ENCODE measurements at regions not wholly inside any gene's neighbourhood (a gene's known extent, or its start where the extent isn't known, plus 50 kb on each side); places are given as distances from the start of the nearest gene placed in this dataset.

GRCh38 chr6:56378507-56378906 is 131.1 kb upstream of the COL21A1 start:
- DNase-seq (ENCODE audit: low read depth) = no peak

- DNase-seq (ENCODE audit: low read depth) = no peak
Measured at GRCh38 chr6:56377295-56377694, 129.9 kb upstream of the COL21A1 start.

- DNase-seq (ENCODE audit: low read depth) = no peak
Measured at GRCh38 chr6:56375806-56376205, 128.4 kb upstream of the COL21A1 start.

GRCh38 chr6:56374841-56375369 is 127.5 kb upstream of the COL21A1 start:
- DNase-seq (ENCODE audit: low read depth) = no peak

GRCh38 chr6:56372406-56372995 is 125.1 kb upstream of the COL21A1 start:
- no peak for DNase-seq (ENCODE audit: low read depth)

- DNase-seq (ENCODE audit: low read depth) = no peak
Measured at GRCh38 chr6:56370561-56371211, 123.3 kb upstream of the COL21A1 start.

GRCh38 chr6:56370127-56370540 is 122.8 kb upstream of the COL21A1 start:
- DNase-seq (ENCODE audit: low read depth) = no peak

- DNase-seq (ENCODE audit: low read depth) = no peak
Measured at GRCh38 chr6:56368491-56368890, 121.1 kb upstream of the COL21A1 start.

DNA sequence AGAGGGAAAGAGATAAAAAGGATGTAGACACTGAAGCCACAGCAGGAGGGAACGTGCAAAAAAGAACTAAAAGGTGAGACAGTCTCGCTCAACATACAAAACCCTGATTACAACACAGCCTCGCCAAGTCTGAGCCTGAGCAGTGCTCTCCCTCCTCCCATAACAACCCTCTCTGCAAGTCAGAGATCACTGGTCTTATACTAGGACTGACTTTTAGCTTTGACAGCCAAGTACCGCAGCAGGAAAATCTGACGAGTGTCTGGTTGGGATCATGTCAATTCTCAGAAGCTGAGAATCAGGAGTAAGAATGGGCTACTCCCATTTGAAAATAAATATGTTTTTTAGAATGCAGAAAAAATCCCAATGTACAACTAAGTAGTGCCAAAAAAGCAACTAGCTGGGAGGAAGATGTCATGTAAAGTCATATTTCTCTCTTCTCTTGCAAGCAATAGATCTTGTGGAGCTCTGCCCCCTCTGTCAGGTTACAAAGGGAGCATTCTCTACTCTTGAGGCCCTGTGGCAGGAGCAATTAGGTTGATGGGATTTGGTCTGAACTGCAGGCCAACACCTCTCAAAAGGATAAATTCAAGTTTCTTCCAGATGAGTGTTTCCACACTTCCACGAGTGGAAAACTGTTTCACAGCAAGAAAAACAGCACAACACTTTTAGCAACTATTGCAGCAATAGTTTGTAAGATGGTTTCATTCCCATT is 118.9 kb upstream of the COL21A1 start:
- DNase-seq (ENCODE audit: low read depth) = no peak

GRCh38 chr6:56364827-56365339 is 117.5 kb upstream of the COL21A1 start:
- no peak for DNase-seq (ENCODE audit: low read depth)

- no peak for DNase-seq (ENCODE audit: low read depth)
Measured at GRCh38 chr6:56364431-56364826, 117.0 kb upstream of the COL21A1 start.

DNA sequence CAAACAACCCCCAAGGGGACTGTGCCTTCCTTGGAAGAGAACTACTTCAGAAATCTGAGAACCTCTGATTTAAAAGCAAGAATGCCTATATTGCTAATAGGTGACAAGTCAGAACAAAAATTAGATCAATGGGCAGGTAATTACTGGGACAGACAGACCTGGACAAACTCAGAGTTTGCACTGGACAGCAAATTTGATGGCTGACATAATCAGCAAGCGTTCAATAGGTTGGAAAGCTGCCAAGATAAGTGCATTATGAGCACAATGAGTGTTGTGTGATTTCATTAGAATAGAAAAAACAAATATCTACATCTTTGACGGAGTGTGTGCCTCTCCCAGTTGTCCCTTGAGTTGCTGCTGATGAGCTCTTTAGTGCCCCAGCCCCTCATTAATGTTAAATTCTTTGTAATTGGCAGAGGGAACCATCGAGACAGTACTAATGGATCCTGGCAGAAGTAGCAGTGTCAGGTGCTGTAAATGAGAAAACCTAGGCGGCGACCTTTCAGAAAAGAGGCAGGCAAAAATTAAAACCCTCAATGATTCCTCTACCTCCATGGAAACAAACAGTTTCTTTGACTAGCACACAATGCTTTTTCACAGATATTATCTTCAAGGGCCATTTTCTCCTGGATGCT is 116.5 kb upstream of the COL21A1 start:
- DNase-seq (ENCODE audit: low read depth) = no peak

DNA sequence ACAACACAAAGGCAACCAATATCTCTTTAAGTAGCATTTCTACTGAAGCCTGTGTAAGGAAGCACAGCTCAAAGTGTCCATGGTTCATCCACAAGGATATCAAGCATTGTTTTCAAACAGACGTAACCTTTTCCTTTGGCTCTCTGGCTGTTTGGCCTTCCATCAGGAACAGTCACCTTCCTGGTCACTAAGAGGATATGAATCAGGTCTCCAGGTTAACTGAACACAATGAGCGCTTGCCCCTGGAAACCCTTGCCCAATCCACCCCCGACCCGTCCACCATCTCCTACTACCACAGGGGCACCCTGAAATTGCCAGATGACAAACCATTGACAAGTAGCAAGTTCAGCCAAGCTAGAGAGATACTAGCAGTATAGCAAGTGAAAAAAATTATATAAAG is 114.4 kb upstream of the COL21A1 start:
- DNase-seq (ENCODE audit: low read depth) = no peak

DNA sequence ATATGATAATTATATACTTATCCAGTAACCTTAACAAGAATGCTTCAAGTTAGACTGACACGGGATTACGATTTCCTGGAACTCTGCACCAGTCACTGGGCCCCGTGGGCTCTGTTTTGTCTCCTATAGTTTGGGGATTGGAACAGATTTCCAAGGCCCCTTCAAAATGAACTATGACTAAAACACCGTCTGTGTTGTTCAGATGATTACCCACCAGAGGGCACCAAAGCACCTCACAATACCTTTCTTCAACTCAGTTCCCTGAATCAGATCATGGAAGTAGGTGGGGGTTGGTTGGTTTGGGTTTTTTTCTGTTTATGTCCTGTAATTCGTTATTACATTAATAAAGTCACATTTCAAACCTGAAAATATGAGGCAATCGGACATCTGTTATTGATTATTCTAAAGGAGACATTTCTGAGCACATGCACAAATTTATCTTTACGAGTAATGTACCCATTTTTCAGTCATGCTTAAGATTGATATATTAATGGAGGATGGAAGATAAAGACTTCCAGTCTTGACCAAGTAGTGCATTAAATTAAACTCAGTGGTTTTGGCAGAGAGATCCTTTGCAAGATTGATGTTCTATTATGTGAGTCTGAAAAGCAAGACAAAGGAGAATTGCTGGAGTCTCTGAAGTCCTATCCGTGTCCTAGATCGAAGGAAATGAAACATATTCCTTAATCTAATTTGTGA is 112.0 kb upstream of the COL21A1 start:
- DNase-seq (ENCODE audit: low read depth) = peak; percentile 9

DNA sequence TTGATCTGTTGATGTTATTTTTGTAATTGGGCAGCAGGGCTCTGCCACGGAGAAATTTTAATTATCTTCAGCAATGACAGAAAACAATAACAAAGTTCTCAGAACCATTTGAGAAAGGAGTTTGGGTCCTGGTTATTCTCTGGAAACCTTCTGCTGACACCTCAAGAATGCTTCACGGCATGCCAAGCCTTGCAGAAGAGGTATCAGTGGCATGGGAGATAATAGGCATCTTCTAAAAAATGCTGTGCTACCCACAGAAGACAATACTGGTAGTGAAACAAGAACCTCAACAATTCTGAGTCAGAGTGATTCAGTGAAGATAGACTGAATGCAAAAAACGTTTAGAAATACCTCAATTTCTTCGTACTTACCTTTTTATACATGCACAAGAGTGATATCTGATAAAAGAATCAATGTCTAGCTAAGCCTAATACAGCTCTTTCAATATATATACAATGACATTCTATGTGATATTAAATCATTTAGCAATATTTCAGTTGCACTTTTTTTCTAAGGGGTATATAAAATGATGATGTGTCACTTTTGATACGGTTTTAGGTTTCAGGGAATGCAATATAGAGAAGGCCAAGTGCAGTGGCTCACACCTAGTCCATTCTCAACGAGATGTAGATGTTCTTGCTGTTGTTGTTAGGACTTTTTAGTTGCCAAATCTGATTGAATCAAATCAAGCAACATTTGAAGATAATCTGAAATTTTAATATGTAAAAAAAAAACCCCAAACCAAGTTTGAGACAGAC is 110.4 kb upstream of the COL21A1 start:
- DNase-seq (ENCODE audit: low read depth) = no peak

DNA sequence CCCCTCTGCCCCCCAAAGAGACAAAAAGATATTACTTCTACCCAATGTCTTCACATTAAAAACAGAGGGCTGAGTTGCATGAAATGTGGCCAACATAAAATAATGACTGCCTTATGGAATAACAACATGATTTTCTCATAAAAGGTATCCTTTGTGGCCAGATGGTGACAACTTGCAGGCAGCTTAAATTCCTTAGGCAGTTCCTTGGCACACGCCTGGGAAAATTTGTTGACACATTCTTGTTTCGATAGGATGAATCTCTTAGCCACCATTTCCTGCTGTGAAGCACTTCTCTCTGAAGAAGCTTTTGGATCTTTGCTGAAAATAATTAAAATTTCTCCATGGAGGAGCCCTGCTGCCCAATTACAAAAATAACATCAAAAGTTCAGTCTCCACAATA is 109.0 kb upstream of the COL21A1 start:
- DNase-seq (ENCODE audit: low read depth) = no peak

DNA sequence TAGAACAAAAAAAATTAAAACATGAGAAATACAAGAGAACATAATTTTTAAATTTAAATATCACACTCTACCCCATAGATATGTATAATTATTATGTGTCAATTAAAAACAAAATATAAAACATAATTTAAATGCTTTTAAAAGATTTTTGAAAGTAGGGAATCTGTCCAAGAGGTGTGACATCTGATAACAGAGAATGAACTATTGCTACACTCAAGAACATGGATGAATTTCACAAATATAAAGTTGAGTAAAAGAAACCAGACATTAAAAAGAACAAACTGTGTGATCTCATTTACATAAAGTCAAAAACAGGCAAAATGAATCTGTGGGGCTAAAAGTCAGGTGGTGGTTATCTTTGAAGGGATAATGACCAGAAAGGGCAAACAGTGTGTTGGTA is 106.5 kb upstream of the COL21A1 start:
- DNase-seq (ENCODE audit: low read depth) = no peak

DNA sequence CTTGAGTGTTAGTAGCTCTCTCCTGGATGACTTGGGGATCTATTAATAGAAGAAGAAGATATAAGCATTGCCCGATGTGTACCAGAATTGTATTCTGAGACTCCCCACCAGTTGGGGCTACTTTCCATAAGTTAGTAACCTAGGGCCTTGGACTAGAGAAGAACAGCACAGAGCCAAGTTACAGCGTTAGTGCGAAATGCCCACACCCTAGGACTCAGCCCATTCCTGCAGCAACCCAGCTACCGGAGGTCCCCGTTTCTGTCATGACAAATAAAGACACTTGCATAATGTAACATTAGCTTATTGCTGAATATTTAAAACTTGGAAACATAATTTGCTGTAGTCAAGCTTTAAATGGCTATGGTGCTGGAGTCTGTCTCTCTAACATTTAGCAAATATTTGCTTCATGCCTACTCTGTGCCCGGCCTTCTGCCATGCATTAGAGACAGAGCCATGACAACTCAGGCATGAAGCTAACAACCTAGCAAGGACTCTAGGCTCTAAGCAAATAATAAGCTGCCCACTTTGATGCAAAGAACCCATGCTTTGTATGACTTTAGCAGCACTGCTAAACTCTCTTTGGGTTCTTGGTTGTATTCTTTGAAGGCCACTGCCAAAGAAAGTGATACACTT is 103.4 kb upstream of the COL21A1 start:
- no peak for DNase-seq (ENCODE audit: low read depth)

DNA sequence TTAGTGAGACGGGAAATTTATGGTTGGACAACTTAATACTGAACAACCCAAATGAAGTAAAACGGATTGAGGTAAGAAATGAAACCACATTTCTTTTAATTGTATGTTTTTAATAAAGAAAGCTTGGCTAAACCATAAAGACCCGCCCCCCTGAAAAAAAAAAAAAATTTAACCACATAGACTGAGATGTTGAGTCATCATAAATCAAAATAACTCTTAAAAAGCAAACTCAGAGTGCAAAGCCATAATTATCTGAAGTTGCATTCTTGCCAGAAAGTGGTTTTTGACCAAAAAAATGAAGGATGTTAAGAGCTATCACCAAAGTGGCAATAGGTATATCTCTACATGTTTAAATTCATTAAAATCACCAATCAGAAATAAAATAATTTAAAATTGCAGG is 101.8 kb upstream of the COL21A1 start:
- no peak for DNase-seq (ENCODE audit: low read depth)

DNA sequence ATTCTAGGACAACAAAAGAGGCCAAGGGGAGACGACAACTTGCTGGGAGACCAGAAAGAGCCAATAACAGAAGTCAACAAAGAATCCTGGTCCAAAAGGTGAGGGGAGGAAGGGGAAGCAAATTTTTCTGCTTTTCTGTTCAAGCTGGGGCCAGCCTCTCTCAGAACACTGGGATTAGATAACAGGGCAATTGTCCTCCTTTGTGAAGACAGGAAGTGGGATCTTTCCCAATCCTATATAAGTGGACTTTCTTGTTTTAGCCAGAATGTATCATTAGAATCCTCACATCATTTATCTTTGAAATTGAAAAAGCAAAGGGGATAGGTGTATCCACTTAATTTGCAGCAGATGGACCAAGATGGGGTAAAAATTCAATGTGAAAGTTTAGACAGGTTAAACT is 101.2 kb upstream of the COL21A1 start:
- DNase-seq (ENCODE audit: low read depth) = no peak

- DNase-seq (ENCODE audit: low read depth) = no peak
Measured at GRCh38 chr6:56347526-56347925, 100.1 kb upstream of the COL21A1 start.
